GM12878 (cell line): ENCODE measurements at regions not wholly inside any gene's neighbourhood (a gene's known extent, or its start where the extent isn't known, plus 50 kb on each side); places are given as distances from the start of the nearest gene placed in this dataset.

Experiments
- ATAC-seq: fragments of 200-7000 bp; cut with Tn5 transposase; 3 replicates; pipeline ENCODE4 v1.9.1; 2020; ENCODE audit warnings: mild to moderate bottlenecking, moderate library complexity
- BruUV-seq: library from RNA; stranded (reverse); fragments of 400-500 nt; replicated peaks from 2 replicates; lab custom pipeline; 2021; lab: Mats Ljungman, UMichigan
- CTCF ChIA-PET: fragments of 300-600 bp; sonication (Branson Sonifier 250); formaldehyde crosslinking; extraction: SDS; loops from one replicate; lab custom pipeline; 2021; ENCODE audit warnings: inconsistent platforms; lab: Yijun Ruan, JAX
- POLR2A ChIA-PET: fragments of 350-600 bp; formaldehyde crosslinking; extraction: SDS; loops from one replicate; lab custom pipeline; 2021; ENCODE audit warnings: inconsistent platforms; lab: Charles Lee
- RAD21 ChIA-PET: fragments of 300-600 bp; sonication (Branson Sonifier 250); formaldehyde crosslinking; loops from one replicate; lab custom pipeline; 2023; ENCODE audit warnings: antibody characterized with exemption; ENCODE audit not compliant: unreplicated experiment; lab: Charles Lee
- SMC1A ChIA-PET: fragments of 300-600 bp; sonication (Branson Sonifier 250); formaldehyde crosslinking; loops from one replicate; lab custom pipeline; 2023; ENCODE audit not compliant: unreplicated experiment, uncharacterized antibody; lab: Charles Lee
- DNase-seq: peaks from one replicate; pipeline ENCODE4 v3.0.0-alpha.2; 2011; ENCODE audit warnings: low read depth, low spot score
- FAIRE-seq: peaks from 3 replicates; lab custom pipeline; 2011; peaks lifted over from hg19 to GRCh38; lab: Jason Lieb, UNC
- H2AFZ ChIP-seq: 2 replicates; pipeline ENCODE4 v1.6.0; 2011; ENCODE audit warnings: low read depth, low read length, control low read depth; ENCODE audit not compliant: control insufficient read depth
- H3K27ac ChIP-seq: 2 replicates; pipeline ENCODE4 v1.5.1; 2011; ENCODE audit warnings: control low read depth; ENCODE audit not compliant: control insufficient read depth, insufficient read depth
- H3K27me3 ChIP-seq, 2 experiments: replicated peaks in 1 of 2; 2 replicates each; pipeline versions ENCODE4 v1.6.0 to v1.6.1; 2011; ENCODE audit warnings: low read length in 1 of 2; ENCODE audit not compliant: control insufficient read depth in 2 of 2, insufficient read depth in 2 of 2
- H3K36me3 ChIP-seq, 2 experiments: 2 replicates each; pipeline ENCODE4 v1.5.1; 2011; ENCODE audit warnings: low read length in 1 of 2; ENCODE audit not compliant: control insufficient read depth in 2 of 2, insufficient read depth in 2 of 2
- H3K4me1 ChIP-seq: 2 replicates; pipeline ENCODE4 v1.6.1; 2011; ENCODE audit warnings: mild to moderate bottlenecking, low read length, moderate library complexity, mixed read lengths; ENCODE audit not compliant: control insufficient read depth, insufficient read depth
- H3K4me2 ChIP-seq: 2 replicates; pipeline ENCODE4 v1.6.0; 2011; ENCODE audit warnings: control low read depth; ENCODE audit not compliant: control insufficient read depth, insufficient read depth
- H3K4me3 ChIP-seq: fragments of 200-600 bp; sonication (generic); 2 replicates; pipeline ENCODE4 v1.5.1; 2016
- H3K79me2 ChIP-seq: 2 replicates; pipeline ENCODE4 v1.6.0; 2011; ENCODE audit warnings: low read length; ENCODE audit not compliant: control insufficient read depth, insufficient read depth
- H3K9ac ChIP-seq: 2 replicates; pipeline ENCODE4 v1.8.0; 2011; ENCODE audit warnings: low read length, control low read depth, mixed read lengths; ENCODE audit not compliant: control insufficient read depth, insufficient read depth
- H3K9me3 ChIP-seq: replicated peaks from 3 replicates; pipeline ENCODE4 v1.5.1; 2011; ENCODE audit warnings: mild to moderate bottlenecking, low read length; ENCODE audit not compliant: control insufficient read depth, insufficient read depth
- H4K20me1 ChIP-seq: 2 replicates; pipeline ENCODE4 v1.6.0; 2011; ENCODE audit not compliant: control insufficient read depth, insufficient read depth
- BCLAF1 ChIP-seq: fragments of 450-650 bp; IDR thresholded peaks from 2 replicates; pipeline ENCODE4 v1.6.1; 2017; ENCODE audit warnings: antibody characterized with exemption, mild to moderate bottlenecking, moderate library complexity
- BHLHE40 ChIP-seq, 2 experiments: fragments of 450-650 bp in 1 of 2; IDR thresholded peaks; 2 replicates each; pipeline ENCODE4 v1.6.1; 2011 to 2017; ENCODE audit warnings: low read depth in 2 of 2, borderline replicate concordance in 1 of 2, improper control_type of control experiment in 1 of 2, low read length in 1 of 2, mild to moderate bottlenecking in 1 of 2
- DPF2 ChIP-seq: fragments of 450-650 bp; IDR thresholded peaks from 2 replicates; pipeline ENCODE4 v1.6.1; 2017; ENCODE audit warnings: mild to moderate bottlenecking
- FOXK2 ChIP-seq: fragments of 450-650 bp; IDR thresholded peaks from 2 replicates; pipeline ENCODE4 v1.6.1; 2017; ENCODE audit warnings: mild to moderate bottlenecking, moderate library complexity
- HDAC6 ChIP-seq: fragments of 200-600 bp; sonication (generic); IDR thresholded peaks from one replicate; pipeline ENCODE4 v1.8.0; 2017; ENCODE audit warnings: antibody characterized with exemption; ENCODE audit not compliant: unreplicated experiment
- HSF1 ChIP-seq: fragments of 150-350 bp; IDR thresholded peaks from 2 replicates; pipeline ENCODE4 v1.6.1; 2014; ENCODE audit warnings: mild to moderate bottlenecking, low read depth, low read length
- IRF3 ChIP-seq: fragments of 450-650 bp; IDR thresholded peaks from 2 replicates; pipeline ENCODE4 v1.6.1; 2014; ENCODE audit warnings: mild to moderate bottlenecking
- MTA2 ChIP-seq: fragments of 450-650 bp; IDR thresholded peaks from 2 replicates; pipeline ENCODE4 v1.6.1; 2016; ENCODE audit warnings: low read depth, mild to moderate bottlenecking, moderate library complexity
- NFYA ChIP-seq: IDR thresholded peaks from 2 replicates; pipeline ENCODE4 v1.6.1; 2011; ENCODE audit warnings: low read depth, mild to moderate bottlenecking, low read length, improper control_type of control experiment, borderline replicate concordance
- RELB ChIP-seq: fragments of 450-650 bp; IDR thresholded peaks from 2 replicates; pipeline ENCODE4 v1.6.1; 2017; ENCODE audit warnings: low read depth, mild to moderate bottlenecking, moderate library complexity
- RUNX3 ChIP-seq: IDR thresholded peaks from 2 replicates; pipeline ENCODE4 v1.6.1; 2012; ENCODE audit warnings: low read length, inconsistent platforms
- SUZ12 ChIP-seq: fragments of 200-600 bp; sonication (generic); IDR thresholded peaks from one replicate; pipeline ENCODE4 v1.6.1; 2018; ENCODE audit warnings: antibody characterized with exemption, mild to moderate bottlenecking; ENCODE audit not compliant: unreplicated experiment
- ZNF592 ChIP-seq: fragments of 450-650 bp; IDR thresholded peaks from 2 replicates; pipeline ENCODE4 v1.6.1; 2017; ENCODE audit warnings: mild to moderate bottlenecking, moderate library complexity
- ZSCAN29 ChIP-seq: fragments of 450-650 bp; IDR thresholded peaks from 2 replicates; pipeline ENCODE4 v1.6.1; 2017; ENCODE audit warnings: mild to moderate bottlenecking, moderate library complexity
- WGBS: methylation state at CpG from one replicate; pipeline ENCODE4 v1.1.6; 2016; ENCODE audit warnings: low lambda C conversion rate; ENCODE audit not compliant: insufficient replicate concordance, insufficient coverage; ENCODE audit errors: missing lambda C conversion rate; 5-methylcytosine and 5-hydroxymethylcytosine counted together
- in situ Hi-C: fragments of 300-500 bp; cut with MboI; formaldehyde crosslinking; loops from 9 replicates; pipeline ENCODE4 v1.14.3; 2018; ENCODE audit warnings: mixed read lengths
- intact Hi-C: fragments of 100-400 bp; cut with micrococcal nuclease; formaldehyde crosslinking; loops from one replicate; pipeline ENCODE4 v1.14.2; 2022; ENCODE audit not compliant: unreplicated experiment

GRCh38 chr19:30778061-30778460 lies 405.9 kb downstream of the ZNF536 start:
- Histone ChIP-seq H3K9ac (no peak overlapping the region), H3K79me2 (no peaks in the 10 kb centered on the region), H2AFZ (no peak overlapping the region), H3K4me1 (no peaks in the 10 kb centered on the region), H3K4me3 (no peak overlapping the region), H3K4me2 (no peak overlapping the region), H3K27me3 (no peaks in the 10 kb centered on the region), H4K20me1 (no peaks in the 10 kb centered on the region), H3K9me3 (no peaks in the 10 kb centered on the region), H3K27ac (no peak overlapping the region), H3K36me3 (no peaks in the 10 kb centered on the region)
- DNase-seq, result no peak
- intact Hi-C loops, result no loop called here
- no peak for ATAC-seq
- WGBS, result 15% methylated on average over 2 of the region's 2 CpGs
- BruUV-seq, result no TSS peak
- in situ Hi-C loops, result no loop called here
- POLR2A ChIA-PET, result no interaction called here
- SMC1A ChIA-PET, result no interaction called here
- RAD21 ChIA-PET, result no interaction called here
- FAIRE-seq, result no peak
- CTCF ChIA-PET, result no interaction called here
- TF ChIP-seq NFYA (no peak), ZSCAN29 (no peak), HDAC6 (no peak), SUZ12 (no peak), HSF1 (no peak), BCLAF1 (no peak), BHLHE40 (IDR thresholded peaks at IDR 0.05; ENCODE audit: borderline replicate concordance in 1 of 2, low read depth in 2 of 2, low read length in 1 of 2) (no peak), DPF2 (no peak), RELB (no peak), FOXK2 (no peak), ZNF592 (no peak), RUNX3 (no peak), MTA2 (no peak), IRF3 (no peak)
